ENCODE measurements at regions not wholly inside any gene's neighbourhood (a gene's known extent, or its start where the extent isn't known, plus 50 kb on each side); places are given as distances from the start of the nearest gene placed in this dataset.

DNA sequence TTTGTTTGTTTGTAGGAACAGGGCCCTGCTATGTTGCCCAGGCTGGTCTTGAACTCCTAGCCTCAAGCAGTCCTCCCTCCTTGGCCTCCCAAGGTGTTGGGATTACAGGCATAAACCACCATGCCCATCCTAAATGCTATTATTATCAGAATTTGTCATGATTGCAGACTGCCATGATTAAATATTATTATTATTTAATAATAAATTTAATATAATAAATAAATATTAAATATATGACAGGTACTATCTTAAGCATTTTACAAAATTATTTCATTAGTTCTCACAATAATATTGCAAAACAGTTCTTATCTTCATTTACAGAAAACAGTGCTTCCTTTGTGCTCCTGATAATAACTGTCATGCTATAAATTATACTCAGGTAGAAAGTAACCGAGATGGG, 133.4 kb upstream of the JADE1 start:
- Histone ChIP-seq H3K79me2 (ENCODE audit: insufficient read depth, low read length) (no peaks in the 10 kb centered on the region), H2AFZ (ENCODE audit: low read length) (no peak overlapping the region), H3K36me3 (replicated peaks in 1 of 2; ENCODE audit: control insufficient read depth in 1 of 2, insufficient read depth in 2 of 2, low read length in 2 of 2) (no peaks in the 10 kb centered on the region), H3K27ac (ENCODE audit: extremely low read length, insufficient read depth, low read length) (no peak overlapping the region), H3K9me3 (ENCODE audit: low read length) (no peaks in the 10 kb centered on the region), H3K4me1 (ENCODE audit: insufficient read depth, low read length) (no peaks in the 10 kb centered on the region), H3K4me2 (ENCODE audit: low read depth, low read length) (no peak overlapping the region), H3K4me3 (replicated peaks in 1 of 3; ENCODE audit: insufficient read depth in 1 of 3, low read depth in 2 of 3, low read length in 3 of 3) (no peak overlapping the region), H3K9ac (ENCODE audit: insufficient read depth, low read depth, low read length) (no peak overlapping the region), H3K27me3 (ENCODE audit: control insufficient read depth in 1 of 2, insufficient read depth in 2 of 2, low read length in 2 of 2) (no peaks in the 10 kb centered on the region), H4K20me1 (ENCODE audit: insufficient read depth, low read length) (no peaks in the 10 kb centered on the region)
- CTCF ChIA-PET (ENCODE audit: low intra/inter-chr PET ratio, low total read pairs): no interaction called here
- no peak for FAIRE-seq
- POLR2A ChIA-PET: no interaction called here
- no peak for TF ChIP-seq ZBTB38 (CRISPR knock-in tag; IDR thresholded peaks at IDR 0.05)
- no peak for TF ChIP-seq ZNF282 (IDR thresholded peaks at IDR 0.05; ENCODE audit: partially characterized antibody)
- no peak for TF ChIP-seq ZNF329 (CRISPR knock-in tag; IDR thresholded peaks at IDR 0.05; ENCODE audit: low read depth)
- TF ChIP-seq ZNF180 (CRISPR knock-in tag; IDR thresholded peaks at IDR 0.05; ENCODE audit: borderline replicate concordance, low read depth): no peak
- no peak for TF ChIP-seq ZNF777 (CRISPR knock-in tag; IDR thresholded peaks at IDR 0.05)
- TF ChIP-seq ARNT (IDR thresholded peaks at IDR 0.05): no peak
- TF ChIP-seq ZNF607 (CRISPR knock-in tag; IDR thresholded peaks at IDR 0.05; ENCODE audit: borderline replicate concordance): no peak
- no peak for TF ChIP-seq ZNF652 (CRISPR knock-in tag; IDR thresholded peaks at IDR 0.05; ENCODE audit: borderline replicate concordance, low read depth)
- no peak for TF ChIP-seq ZMYM2 (CRISPR knock-in tag; IDR thresholded peaks at IDR 0.05)
- no peak for TF ChIP-seq ZNF567 (CRISPR knock-in tag; IDR thresholded peaks at IDR 0.05; ENCODE audit: borderline replicate concordance)
- TF ChIP-seq, protein P1, sequence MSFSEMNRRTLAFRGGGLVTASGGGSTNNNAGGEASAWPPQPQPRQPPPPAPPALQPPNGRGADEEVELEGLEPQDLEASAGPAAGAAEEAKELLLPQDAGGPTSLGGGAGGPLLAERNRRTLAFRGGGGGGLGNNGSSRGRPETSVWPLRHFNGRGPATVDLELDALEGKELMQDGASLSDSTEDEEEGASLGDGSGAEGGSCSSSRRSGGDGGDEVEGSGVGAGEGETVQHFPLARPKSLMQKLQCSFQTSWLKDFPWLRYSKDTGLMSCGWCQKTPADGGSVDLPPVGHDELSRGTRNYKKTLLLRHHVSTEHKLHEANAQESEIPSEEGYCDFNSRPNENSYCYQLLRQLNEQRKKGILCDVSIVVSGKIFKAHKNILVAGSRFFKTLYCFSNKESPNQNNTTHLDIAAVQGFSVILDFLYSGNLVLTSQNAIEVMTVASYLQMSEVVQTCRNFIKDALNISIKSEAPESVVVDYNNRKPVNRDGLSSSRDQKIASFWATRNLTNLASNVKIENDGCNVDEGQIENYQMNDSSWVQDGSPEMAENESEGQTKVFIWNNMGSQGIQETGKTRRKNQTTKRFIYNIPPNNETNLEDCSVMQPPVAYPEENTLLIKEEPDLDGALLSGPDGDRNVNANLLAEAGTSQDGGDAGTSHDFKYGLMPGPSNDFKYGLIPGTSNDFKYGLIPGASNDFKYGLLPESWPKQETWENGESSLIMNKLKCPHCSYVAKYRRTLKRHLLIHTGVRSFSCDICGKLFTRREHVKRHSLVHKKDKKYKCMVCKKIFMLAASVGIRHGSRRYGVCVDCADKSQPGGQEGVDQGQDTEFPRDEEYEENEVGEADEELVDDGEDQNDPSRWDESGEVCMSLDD (CRISPR knock-in tag; IDR thresholded peaks at IDR 0.05; ENCODE audit: borderline replicate concordance): no peak
- TF ChIP-seq, protein P2, sequence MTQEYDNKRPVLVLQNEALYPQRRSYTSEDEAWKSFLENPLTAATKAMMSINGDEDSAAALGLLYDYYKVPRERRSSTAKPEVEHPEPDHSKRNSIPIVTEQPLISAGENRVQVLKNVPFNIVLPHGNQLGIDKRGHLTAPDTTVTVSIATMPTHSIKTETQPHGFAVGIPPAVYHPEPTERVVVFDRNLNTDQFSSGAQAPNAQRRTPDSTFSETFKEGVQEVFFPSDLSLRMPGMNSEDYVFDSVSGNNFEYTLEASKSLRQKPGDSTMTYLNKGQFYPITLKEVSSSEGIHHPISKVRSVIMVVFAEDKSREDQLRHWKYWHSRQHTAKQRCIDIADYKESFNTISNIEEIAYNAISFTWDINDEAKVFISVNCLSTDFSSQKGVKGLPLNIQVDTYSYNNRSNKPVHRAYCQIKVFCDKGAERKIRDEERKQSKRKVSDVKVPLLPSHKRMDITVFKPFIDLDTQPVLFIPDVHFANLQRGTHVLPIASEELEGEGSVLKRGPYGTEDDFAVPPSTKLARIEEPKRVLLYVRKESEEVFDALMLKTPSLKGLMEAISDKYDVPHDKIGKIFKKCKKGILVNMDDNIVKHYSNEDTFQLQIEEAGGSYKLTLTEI (CRISPR knock-in tag; conservative IDR thresholded peaks at IDR 0.05): no peak
- TF ChIP-seq NFRKB (IDR thresholded peaks at IDR 0.05): no peak
- TF ChIP-seq ZNF260 (CRISPR knock-in tag; IDR thresholded peaks at IDR 0.05; ENCODE audit: borderline replicate concordance, low read depth): no peak
- TF ChIP-seq ZNF572 (CRISPR knock-in tag; IDR thresholded peaks at IDR 0.05): no peak
- no peak for TF ChIP-seq ZNF253 (CRISPR knock-in tag; IDR thresholded peaks at IDR 0.05; ENCODE audit: borderline replicate concordance)
- TF ChIP-seq ZNF563 (CRISPR knock-in tag; IDR thresholded peaks at IDR 0.05): no peak
- TF ChIP-seq ADNP (CRISPR knock-in tag; IDR thresholded peaks at IDR 0.05): no peak
- TF ChIP-seq HNRNPUL1 (IDR thresholded peaks at IDR 0.05; ENCODE audit: low read depth, low read length): no peak
- 0% methylated on average over 1 of the region's 1 CpG for WGBS (ENCODE audit: low lambda C conversion rate)
- intact Hi-C loops (cut with micrococcal nuclease; ENCODE audit: unreplicated experiment) (no loop called here), in situ Hi-C loops (cut with HindIII; ENCODE audit: extremely low pct_ligation_motif_present, low pct_unique_long_range_greater_than_20kb) (no loop called here)
- no TSS peak for BruUV-seq (replicated peaks)
- ATAC-seq: no peak
- DNase-seq (ENCODE audit: low spot score): no peak

Measured in HepG2 (cell line).